DOHH2 (cell line): ENCODE measurements at regions not wholly inside any gene's neighbourhood (a gene's known extent, or its start where the extent isn't known, plus 50 kb on each side); places are given as distances from the start of the nearest gene placed in this dataset.

Experiments used
- CTCF ChIP-seq: fragments of 200-600 bp; sonication (generic); IDR thresholded peaks from one replicate; pipeline ENCODE4 v1.5.1; 2014; ENCODE audit warnings: antibody characterized with exemption, mild to moderate bottlenecking, low read depth, low read length; ENCODE audit not compliant: poor library complexity, severe bottlenecking
- EZH2phosphoT487 ChIP-seq: fragments of 200-600 bp; sonication (generic); IDR thresholded peaks from 2 replicates; pipeline ENCODE4 v1.6.1; 2017; ENCODE audit warnings: borderline replicate concordance, mild to moderate bottlenecking, antibody characterized with exemption, low read length, moderate library complexity, mixed read lengths

DNA sequence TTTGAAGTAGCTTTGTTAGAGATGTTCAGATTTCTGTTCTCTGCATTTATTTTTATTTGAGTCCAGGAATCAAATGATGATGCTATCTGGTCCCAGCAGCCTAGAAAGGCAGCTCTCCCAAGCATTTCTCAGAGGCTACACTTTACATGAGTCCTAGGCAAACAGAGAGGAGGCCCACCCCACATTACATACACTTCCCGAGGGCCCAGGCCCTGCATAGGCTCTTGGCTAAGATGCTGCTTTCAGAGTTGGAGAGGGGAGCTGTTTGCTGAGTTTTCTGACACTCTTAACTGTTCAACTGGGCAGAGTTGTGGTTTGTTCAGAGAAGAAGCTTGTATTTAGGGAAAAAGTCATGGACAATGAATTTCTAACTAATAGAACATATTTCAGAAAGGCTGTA is 117.9 kb upstream of the RGMA start:
- TF ChIP-seq CTCF: no peak
- no peak for TF ChIP-seq EZH2phosphoT487
